ENCODE measurements at regions not wholly inside any gene's neighbourhood (a gene's known extent, or its start where the extent isn't known, plus 50 kb on each side); places are given as distances from the start of the nearest gene placed in this dataset.

DNA sequence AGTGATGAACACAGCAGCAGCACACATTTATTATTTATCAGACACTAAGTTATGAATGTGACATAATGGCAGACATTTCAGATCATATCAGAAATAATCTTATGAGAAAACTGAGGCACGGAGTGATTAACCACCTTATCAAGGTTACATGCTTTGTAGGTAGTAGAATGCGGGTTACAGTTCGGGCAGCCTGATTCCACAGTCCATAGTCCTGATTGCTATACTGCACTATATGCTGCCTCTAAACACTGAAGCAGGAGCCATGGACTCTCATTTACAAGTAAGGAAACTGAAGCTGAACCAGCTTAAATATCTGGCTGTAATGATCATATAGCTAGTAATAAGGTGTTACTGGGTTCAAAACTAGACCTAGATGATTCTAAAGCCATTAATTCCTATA is 291.3 kb upstream of the ADAMTSL1 start:
- ATAC-seq (no peak), FAIRE-seq (no peak), DNase-seq (ENCODE audit: low read depth, low spot score) (no peak)
- no peak overlapping the region for H3K27ac ChIP-seq (ENCODE audit: control insufficient read depth, insufficient read depth)
- intact Hi-C loops (cut with micrococcal nuclease; ENCODE audit: unreplicated experiment) (no loop called here), in situ Hi-C loops (cut with MboI) (no loop called here)
- no peak overlapping the region for H3K4me3 ChIP-seq
- no peak for TF ChIP-seq HDGF (IDR thresholded peaks at IDR 0.05)
- no peak for TF ChIP-seq KAT2A (conservative IDR thresholded peaks at IDR 0.05; ENCODE audit: control insufficient read depth, low read depth, low read length)
- TF ChIP-seq RB1 (IDR thresholded peaks at IDR 0.05; ENCODE audit: borderline replicate concordance): no peak
- TF ChIP-seq, protein P1, sequence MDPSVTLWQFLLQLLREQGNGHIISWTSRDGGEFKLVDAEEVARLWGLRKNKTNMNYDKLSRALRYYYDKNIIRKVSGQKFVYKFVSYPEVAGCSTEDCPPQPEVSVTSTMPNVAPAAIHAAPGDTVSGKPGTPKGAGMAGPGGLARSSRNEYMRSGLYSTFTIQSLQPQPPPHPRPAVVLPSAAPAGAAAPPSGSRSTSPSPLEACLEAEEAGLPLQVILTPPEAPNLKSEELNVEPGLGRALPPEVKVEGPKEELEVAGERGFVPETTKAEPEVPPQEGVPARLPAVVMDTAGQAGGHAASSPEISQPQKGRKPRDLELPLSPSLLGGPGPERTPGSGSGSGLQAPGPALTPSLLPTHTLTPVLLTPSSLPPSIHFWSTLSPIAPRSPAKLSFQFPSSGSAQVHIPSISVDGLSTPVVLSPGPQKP (IDR thresholded peaks at IDR 0.05; ENCODE audit: low read depth, low read length): no peak
- no peak for TF ChIP-seq MYB (IDR thresholded peaks at IDR 0.05; ENCODE audit: borderline replicate concordance, low read depth, low read length)
- TF ChIP-seq, protein P2, sequence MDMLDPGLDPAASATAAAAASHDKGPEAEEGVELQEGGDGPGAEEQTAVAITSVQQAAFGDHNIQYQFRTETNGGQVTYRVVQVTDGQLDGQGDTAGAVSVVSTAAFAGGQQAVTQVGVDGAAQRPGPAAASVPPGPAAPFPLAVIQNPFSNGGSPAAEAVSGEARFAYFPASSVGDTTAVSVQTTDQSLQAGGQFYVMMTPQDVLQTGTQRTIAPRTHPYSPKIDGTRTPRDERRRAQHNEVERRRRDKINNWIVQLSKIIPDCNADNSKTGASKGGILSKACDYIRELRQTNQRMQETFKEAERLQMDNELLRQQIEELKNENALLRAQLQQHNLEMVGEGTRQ (IDR thresholded peaks at IDR 0.05; ENCODE audit: borderline replicate concordance, low read depth, low read length): no peak
- TF ChIP-seq, protein P3, sequence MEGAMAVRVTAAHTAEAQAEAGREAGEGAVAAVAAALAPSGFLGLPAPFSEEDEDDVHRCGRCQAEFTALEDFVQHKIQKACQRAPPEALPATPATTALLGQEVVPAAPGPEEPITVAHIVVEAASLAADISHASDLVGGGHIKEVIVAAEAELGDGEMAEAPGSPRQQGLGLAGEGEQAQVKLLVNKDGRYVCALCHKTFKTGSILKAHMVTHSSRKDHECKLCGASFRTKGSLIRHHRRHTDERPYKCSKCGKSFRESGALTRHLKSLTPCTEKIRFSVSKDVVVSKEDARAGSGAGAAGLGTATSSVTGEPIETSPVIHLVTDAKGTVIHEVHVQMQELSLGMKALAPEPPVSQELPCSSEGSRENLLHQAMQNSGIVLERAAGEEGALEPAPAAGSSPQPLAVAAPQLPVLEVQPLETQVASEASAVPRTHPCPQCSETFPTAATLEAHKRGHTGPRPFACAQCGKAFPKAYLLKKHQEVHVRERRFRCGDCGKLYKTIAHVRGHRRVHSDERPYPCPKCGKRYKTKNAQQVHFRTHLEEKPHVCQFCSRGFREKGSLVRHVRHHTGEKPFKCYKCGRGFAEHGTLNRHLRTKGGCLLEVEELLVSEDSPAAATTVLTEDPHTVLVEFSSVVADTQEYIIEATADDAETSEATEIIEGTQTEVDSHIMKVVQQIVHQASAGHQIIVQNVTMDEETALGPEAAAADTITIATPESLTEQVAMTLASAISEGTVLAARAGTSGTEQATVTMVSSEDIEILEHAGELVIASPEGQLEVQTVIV (IDR thresholded peaks at IDR 0.05; ENCODE audit: borderline replicate concordance, partially characterized antibody): no peak
- TF ChIP-seq, protein P4, sequence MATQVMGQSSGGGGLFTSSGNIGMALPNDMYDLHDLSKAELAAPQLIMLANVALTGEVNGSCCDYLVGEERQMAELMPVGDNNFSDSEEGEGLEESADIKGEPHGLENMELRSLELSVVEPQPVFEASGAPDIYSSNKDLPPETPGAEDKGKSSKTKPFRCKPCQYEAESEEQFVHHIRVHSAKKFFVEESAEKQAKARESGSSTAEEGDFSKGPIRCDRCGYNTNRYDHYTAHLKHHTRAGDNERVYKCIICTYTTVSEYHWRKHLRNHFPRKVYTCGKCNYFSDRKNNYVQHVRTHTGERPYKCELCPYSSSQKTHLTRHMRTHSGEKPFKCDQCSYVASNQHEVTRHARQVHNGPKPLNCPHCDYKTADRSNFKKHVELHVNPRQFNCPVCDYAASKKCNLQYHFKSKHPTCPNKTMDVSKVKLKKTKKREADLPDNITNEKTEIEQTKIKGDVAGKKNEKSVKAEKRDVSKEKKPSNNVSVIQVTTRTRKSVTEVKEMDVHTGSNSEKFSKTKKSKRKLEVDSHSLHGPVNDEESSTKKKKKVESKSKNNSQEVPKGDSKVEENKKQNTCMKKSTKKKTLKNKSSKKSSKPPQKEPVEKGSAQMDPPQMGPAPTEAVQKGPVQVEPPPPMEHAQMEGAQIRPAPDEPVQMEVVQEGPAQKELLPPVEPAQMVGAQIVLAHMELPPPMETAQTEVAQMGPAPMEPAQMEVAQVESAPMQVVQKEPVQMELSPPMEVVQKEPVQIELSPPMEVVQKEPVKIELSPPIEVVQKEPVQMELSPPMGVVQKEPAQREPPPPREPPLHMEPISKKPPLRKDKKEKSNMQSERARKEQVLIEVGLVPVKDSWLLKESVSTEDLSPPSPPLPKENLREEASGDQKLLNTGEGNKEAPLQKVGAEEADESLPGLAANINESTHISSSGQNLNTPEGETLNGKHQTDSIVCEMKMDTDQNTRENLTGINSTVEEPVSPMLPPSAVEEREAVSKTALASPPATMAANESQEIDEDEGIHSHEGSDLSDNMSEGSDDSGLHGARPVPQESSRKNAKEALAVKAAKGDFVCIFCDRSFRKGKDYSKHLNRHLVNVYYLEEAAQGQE (IDR thresholded peaks at IDR 0.05; ENCODE audit: low read depth, low read length): no peak
- H3K36me3 ChIP-seq (ENCODE audit: control insufficient read depth in 2 of 2, insufficient read depth in 2 of 2, low read length in 1 of 2): no peaks in the 10 kb centered on the region
- H3K79me2 ChIP-seq (ENCODE audit: control insufficient read depth, insufficient read depth, low read length): no peaks in the 10 kb centered on the region
- no TSS peak for BruUV-seq (replicated peaks)
- H2AFZ ChIP-seq (ENCODE audit: control insufficient read depth, low read depth, low read length): no peak overlapping the region
- 36% methylated on average over 3 of the region's 3 CpGs for WGBS (ENCODE audit: insufficient coverage, insufficient replicate concordance, low lambda C conversion rate, missing lambda C conversion rate)
- RAD21 ChIA-PET (ENCODE audit: unreplicated experiment): no interaction called here
- no peaks in the 10 kb centered on the region for H3K9me3 ChIP-seq (replicated peaks; ENCODE audit: control insufficient read depth, insufficient read depth, low read length)
- H3K27me3 ChIP-seq (replicated peaks in 1 of 2; ENCODE audit: control insufficient read depth in 2 of 2, insufficient read depth in 2 of 2, low read length in 1 of 2): no peaks in the 10 kb centered on the region
- no peaks in the 10 kb centered on the region for H3K4me1 ChIP-seq (ENCODE audit: control insufficient read depth, insufficient read depth, low read length)
- H3K4me2 ChIP-seq (ENCODE audit: control insufficient read depth, insufficient read depth): no peak overlapping the region
- H3K9ac ChIP-seq (ENCODE audit: control insufficient read depth, insufficient read depth, low read length): no peak overlapping the region
- CTCF ChIA-PET: interaction anchor here (0.7 kb wide), 1 partner anchor 73 kb away, joined by 3 read pairs; no protein-coding TSS in a partner anchor
- POLR2A ChIA-PET: no interaction called here
- SMC1A ChIA-PET (ENCODE audit: uncharacterized antibody, unreplicated experiment): no interaction called here
- H4K20me1 ChIP-seq (ENCODE audit: control insufficient read depth, insufficient read depth): no peaks in the 10 kb centered on the region
